ENCODE measurements at regions not wholly inside any gene's neighbourhood (a gene's known extent, or its start where the extent isn't known, plus 50 kb on each side); places are given as distances from the start of the nearest gene placed in this dataset. TPM values are rescaled to one million over a fixed set of nuclear protein-coding genes. Genes with fewer than 3 reads are reported as not detected.

DNA sequence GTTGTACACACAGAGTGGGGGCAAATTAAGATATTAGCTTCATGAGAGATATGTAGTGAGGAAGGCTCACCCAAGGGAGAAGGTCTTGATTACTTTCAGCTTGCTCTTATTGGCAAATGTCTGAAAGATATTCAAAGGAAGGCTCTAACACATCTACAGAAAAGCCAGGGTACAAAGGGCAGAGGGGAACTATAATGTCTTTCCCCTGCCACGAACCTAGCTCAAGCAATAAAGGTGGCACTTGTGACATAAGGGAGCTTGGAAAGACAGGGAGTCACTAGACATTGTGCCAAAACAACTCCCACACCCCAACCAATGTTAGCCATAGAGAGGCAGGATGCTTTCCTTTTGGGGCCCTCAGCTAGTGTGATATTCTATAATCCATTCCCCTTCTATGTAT, 52.2 kb upstream of the SOX9 start:
- POLR2A ChIA-PET, result no interaction called here
- H3K27me3 ChIP-seq (ENCODE audit: control insufficient read depth, insufficient read depth, low read length), result peaks cover 6% of the 10 kb centered on the region

DNA sequence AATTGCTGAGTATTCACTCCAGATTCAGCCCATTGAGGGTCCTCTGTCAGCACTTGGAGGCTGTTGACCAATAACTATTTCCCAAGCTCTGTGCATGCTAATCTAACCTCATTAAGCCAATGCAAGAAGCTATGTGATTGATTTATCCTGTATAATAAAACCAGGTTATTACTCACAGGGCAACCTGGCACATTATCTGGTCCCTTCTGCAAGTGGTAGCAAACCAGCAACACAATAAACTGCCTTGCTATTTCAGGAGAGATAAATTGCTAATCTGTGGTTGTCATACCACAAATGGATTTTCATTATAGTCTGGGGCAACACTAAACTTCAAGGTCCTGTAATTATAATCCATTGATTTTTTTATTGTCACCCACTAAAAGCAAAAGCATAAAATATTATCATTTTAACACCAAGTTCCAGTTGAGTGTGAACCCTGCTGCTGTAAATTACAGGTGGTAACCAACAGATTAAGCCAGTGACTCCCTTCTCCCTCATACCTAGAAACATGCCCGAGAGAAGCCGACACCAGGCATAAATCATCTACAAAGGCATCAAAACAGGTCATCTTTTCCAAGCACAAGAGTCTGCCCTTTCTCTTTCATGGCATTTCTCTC, 51.1 kb upstream of the SOX9 start:
- peaks cover 6% of the 10 kb centered on the region for H3K27me3 ChIP-seq (ENCODE audit: control insufficient read depth, insufficient read depth, low read length)
- CTCF ChIA-PET, result no interaction called here
- no peak for DNase-seq (ENCODE audit: low read depth, low spot score)
- no peak overlapping the region for H3K4me3 ChIP-seq (ENCODE audit: low read depth, low read length)
- no peaks in the 10 kb centered on the region for H3K9me3 ChIP-seq (ENCODE audit: control insufficient read depth, insufficient read depth, low read length)
- no peak overlapping the region for H3K27ac ChIP-seq (ENCODE audit: low read depth, low read length)
- POLR2A ChIA-PET, result no interaction called here
- TF ChIP-seq, protein P1, sequence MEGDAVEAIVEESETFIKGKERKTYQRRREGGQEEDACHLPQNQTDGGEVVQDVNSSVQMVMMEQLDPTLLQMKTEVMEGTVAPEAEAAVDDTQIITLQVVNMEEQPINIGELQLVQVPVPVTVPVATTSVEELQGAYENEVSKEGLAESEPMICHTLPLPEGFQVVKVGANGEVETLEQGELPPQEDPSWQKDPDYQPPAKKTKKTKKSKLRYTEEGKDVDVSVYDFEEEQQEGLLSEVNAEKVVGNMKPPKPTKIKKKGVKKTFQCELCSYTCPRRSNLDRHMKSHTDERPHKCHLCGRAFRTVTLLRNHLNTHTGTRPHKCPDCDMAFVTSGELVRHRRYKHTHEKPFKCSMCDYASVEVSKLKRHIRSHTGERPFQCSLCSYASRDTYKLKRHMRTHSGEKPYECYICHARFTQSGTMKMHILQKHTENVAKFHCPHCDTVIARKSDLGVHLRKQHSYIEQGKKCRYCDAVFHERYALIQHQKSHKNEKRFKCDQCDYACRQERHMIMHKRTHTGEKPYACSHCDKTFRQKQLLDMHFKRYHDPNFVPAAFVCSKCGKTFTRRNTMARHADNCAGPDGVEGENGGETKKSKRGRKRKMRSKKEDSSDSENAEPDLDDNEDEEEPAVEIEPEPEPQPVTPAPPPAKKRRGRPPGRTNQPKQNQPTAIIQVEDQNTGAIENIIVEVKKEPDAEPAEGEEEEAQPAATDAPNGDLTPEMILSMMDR (IDR thresholded peaks at IDR 0.05; ENCODE audit: low read depth, low read length), result no peak

More for the DNA sequence above, 52.2 kb upstream of the SOX9 start:
- Histone ChIP-seq H3K4me3 (ENCODE audit: low read depth, low read length) (no peak overlapping the region), H3K27ac (ENCODE audit: low read depth, low read length) (no peak overlapping the region), H3K9me3 (ENCODE audit: control insufficient read depth, insufficient read depth, low read length) (no peaks in the 10 kb centered on the region)
- CTCF ChIA-PET, result no interaction called here
- DNase-seq (ENCODE audit: low read depth, low spot score), result no peak
- TF ChIP-seq, protein P1 (IDR thresholded peaks at IDR 0.05; ENCODE audit: low read depth, low read length), result no peak

Small RNA genes lying in the stretch of these regions (small RNA-seq; reads per million reads assigned to genes)
- gene RNU7-155P (ENCODE audit: insufficient read length, low read depth), result not detected

Measured in AG04450 (cell line).